SK-N-SH treated with all-trans-retinoic acid at 6 μM for 48 hours (cell line): ENCODE measurements at regions not wholly inside any gene's neighbourhood (a gene's known extent, or its start where the extent isn't known, plus 50 kb on each side); places are given as distances from the start of the nearest gene placed in this dataset.

Experiments
- ATAC-seq: fragments of 200-7000 bp; cut with Tn5 transposase; 3 replicates; pipeline ENCODE4 v1.9.1; 2020; ENCODE audit warnings: mild to moderate bottlenecking, moderate library complexity
- ARNTL ChIP-seq: fragments of 450-650 bp; formaldehyde crosslinking; IDR thresholded peaks from 2 replicates; pipeline ENCODE4 v1.5.0; 2020; ENCODE audit warnings: low read depth, mild to moderate bottlenecking, moderate library complexity, borderline replicate concordance
- BACH2 ChIP-seq: fragments of 250-450 bp; sonication (Bioruptor Pico); IDR thresholded peaks from 2 replicates; pipeline ENCODE4 v1.9.0; 2021; ENCODE audit warnings: mild to moderate bottlenecking, borderline replicate concordance
- CSDC2 ChIP-seq: fragments of 250-450 bp; sonication (Bioruptor Pico); IDR thresholded peaks from 2 replicates; pipeline ENCODE4 v1.5.0; 2020; ENCODE audit warnings: mild to moderate bottlenecking, moderate library complexity
- CSRNP3 ChIP-seq: fragments of 250-450 bp; sonication (Bioruptor Pico); IDR thresholded peaks from 2 replicates; pipeline ENCODE4 v1.5.1; 2021; ENCODE audit warnings: mild to moderate bottlenecking, moderate library complexity
- GLIS3 ChIP-seq: fragments of 250-450 bp; sonication (Bioruptor Pico); IDR thresholded peaks from 2 replicates; pipeline ENCODE4 v1.5.0; 2020; ENCODE audit warnings: mild to moderate bottlenecking, moderate library complexity
- OSR1 ChIP-seq: fragments of 250-450 bp; sonication (Bioruptor Pico); IDR thresholded peaks from 2 replicates; pipeline ENCODE4 v1.8.0; 2022; ENCODE audit warnings: moderate library complexity, mild to moderate bottlenecking, inconsistent platforms
- POU6F1 ChIP-seq: fragments of 250-450 bp; sonication (Bioruptor Pico); IDR thresholded peaks from 2 replicates; pipeline ENCODE4 v1.8.0; 2021; ENCODE audit warnings: low read depth, mild to moderate bottlenecking, moderate library complexity, borderline replicate concordance
- PPARA ChIP-seq: fragments of 250-450 bp; sonication (Bioruptor Pico); IDR thresholded peaks from 2 replicates; pipeline ENCODE4 v1.5.0; 2020; ENCODE audit warnings: mild to moderate bottlenecking, borderline replicate concordance
- RARB ChIP-seq: fragments of 250-450 bp; sonication (Bioruptor Pico); IDR thresholded peaks from 2 replicates; pipeline ENCODE4 v1.8.0; 2021; ENCODE audit warnings: mild to moderate bottlenecking, moderate library complexity
- SNAI2 ChIP-seq: fragments of 250-450 bp; sonication (Bioruptor Pico); IDR thresholded peaks from 2 replicates; pipeline ENCODE4 v1.5.0; 2020; ENCODE audit warnings: mild to moderate bottlenecking, moderate library complexity
- TCF4 ChIP-seq: fragments of 250-450 bp; sonication (Bioruptor Pico); IDR thresholded peaks from 2 replicates; pipeline ENCODE4 v1.8.0; 2021; ENCODE audit warnings: mild to moderate bottlenecking, moderate library complexity, borderline replicate concordance
- TOX ChIP-seq: fragments of 250-450 bp; sonication (Bioruptor Pico); IDR thresholded peaks from 2 replicates; pipeline ENCODE4 v1.8.0; 2021; ENCODE audit warnings: mild to moderate bottlenecking, moderate library complexity, borderline replicate concordance
- TSHZ2 ChIP-seq: fragments of 250-450 bp; sonication (Bioruptor Pico); IDR thresholded peaks from 2 replicates; pipeline ENCODE4 v1.5.0; 2020; ENCODE audit warnings: mild to moderate bottlenecking, moderate library complexity
- ZC3H10 ChIP-seq: fragments of 250-450 bp; sonication (Bioruptor Pico); IDR thresholded peaks from 2 replicates; pipeline ENCODE4 v1.5.1; 2021; ENCODE audit warnings: mild to moderate bottlenecking, moderate library complexity
- ZFP30 ChIP-seq: fragments of 450-650 bp; formaldehyde crosslinking; IDR thresholded peaks from 2 replicates; pipeline ENCODE4 v1.5.0; 2022; ENCODE audit warnings: mild to moderate bottlenecking, moderate library complexity
- ZNF565 ChIP-seq: fragments of 450-650 bp; formaldehyde crosslinking; conservative IDR thresholded peaks from 2 replicates; pipeline ENCODE4 v1.5.0; 2020; ENCODE audit warnings: low read depth, mild to moderate bottlenecking, moderate library complexity
- ZNF70 ChIP-seq: fragments of 450-650 bp; formaldehyde crosslinking; IDR thresholded peaks from 2 replicates; pipeline ENCODE4 v1.5.0; 2020; ENCODE audit warnings: mild to moderate bottlenecking, moderate library complexity
- TF ChIP-seq, protein P1 (sequence below): fragments of 250-450 bp; sonication (Bioruptor Pico); IDR thresholded peaks from 2 replicates; pipeline ENCODE4 v1.8.0; 2020; ENCODE audit warnings: mild to moderate bottlenecking, moderate library complexity, borderline replicate concordance
- TF ChIP-seq, protein P2 (sequence below): fragments of 250-450 bp; sonication (Bioruptor Pico); IDR thresholded peaks from 2 replicates; pipeline ENCODE4 v1.5.1; 2020; ENCODE audit warnings: low read depth, mild to moderate bottlenecking, moderate library complexity

- ATAC-seq = no peak
- no peak for TF ChIP-seq ZNF565 (CRISPR knock-in tag)
- TF ChIP-seq GLIS3 = no peak
- TF ChIP-seq RARB (CRISPR knock-in tag) = no peak
- TF ChIP-seq POU6F1 (CRISPR knock-in tag) = no peak
- TF ChIP-seq ZFP30 (CRISPR knock-in tag) = no peak
- TF ChIP-seq PPARA (CRISPR knock-in tag) = no peak
- TF ChIP-seq BACH2 (CRISPR knock-in tag) = no peak
- TF ChIP-seq, protein P1, sequence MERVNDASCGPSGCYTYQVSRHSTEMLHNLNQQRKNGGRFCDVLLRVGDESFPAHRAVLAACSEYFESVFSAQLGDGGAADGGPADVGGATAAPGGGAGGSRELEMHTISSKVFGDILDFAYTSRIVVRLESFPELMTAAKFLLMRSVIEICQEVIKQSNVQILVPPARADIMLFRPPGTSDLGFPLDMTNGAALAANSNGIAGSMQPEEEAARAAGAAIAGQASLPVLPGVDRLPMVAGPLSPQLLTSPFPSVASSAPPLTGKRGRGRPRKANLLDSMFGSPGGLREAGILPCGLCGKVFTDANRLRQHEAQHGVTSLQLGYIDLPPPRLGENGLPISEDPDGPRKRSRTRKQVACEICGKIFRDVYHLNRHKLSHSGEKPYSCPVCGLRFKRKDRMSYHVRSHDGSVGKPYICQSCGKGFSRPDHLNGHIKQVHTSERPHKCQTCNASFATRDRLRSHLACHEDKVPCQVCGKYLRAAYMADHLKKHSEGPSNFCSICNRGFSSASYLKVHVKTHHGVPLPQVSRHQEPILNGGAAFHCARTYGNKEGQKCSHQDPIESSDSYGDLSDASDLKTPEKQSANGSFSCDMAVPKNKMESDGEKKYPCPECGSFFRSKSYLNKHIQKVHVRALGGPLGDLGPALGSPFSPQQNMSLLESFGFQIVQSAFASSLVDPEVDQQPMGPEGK = no peak
- no peak for TF ChIP-seq TSHZ2 (CRISPR knock-in tag)
These were observed 314.7 kb upstream of the CNR1 start for GRCh38 chr6:88480816-88481215.

GRCh38 chr6:88477413-88477812 lies 311.3 kb upstream of the CNR1 start:
- TF ChIP-seq CSRNP3 (CRISPR knock-in tag) = no peak
- no peak for TF ChIP-seq ZNF70
- TF ChIP-seq TOX (CRISPR knock-in tag) = no peak
- TF ChIP-seq OSR1 = no peak
- no peak for TF ChIP-seq ZNF565 (CRISPR knock-in tag)
- TF ChIP-seq, protein P2, sequence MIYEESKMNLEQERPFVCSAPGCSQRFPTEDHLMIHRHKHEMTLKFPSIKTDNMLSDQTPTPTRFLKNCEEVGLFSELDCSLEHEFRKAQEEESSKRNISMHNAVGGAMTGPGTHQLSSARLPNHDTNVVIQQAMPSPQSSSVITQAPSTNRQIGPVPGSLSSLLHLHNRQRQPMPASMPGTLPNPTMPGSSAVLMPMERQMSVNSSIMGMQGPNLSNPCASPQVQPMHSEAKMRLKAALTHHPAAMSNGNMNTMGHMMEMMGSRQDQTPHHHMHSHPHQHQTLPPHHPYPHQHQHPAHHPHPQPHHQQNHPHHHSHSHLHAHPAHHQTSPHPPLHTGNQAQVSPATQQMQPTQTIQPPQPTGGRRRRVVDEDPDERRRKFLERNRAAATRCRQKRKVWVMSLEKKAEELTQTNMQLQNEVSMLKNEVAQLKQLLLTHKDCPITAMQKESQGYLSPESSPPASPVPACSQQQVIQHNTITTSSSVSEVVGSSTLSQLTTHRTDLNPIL (CRISPR knock-in tag) = no peak
- no peak for TF ChIP-seq ZC3H10 (CRISPR knock-in tag)
- TF ChIP-seq, protein P1 = no peak
- TF ChIP-seq CSDC2 (CRISPR knock-in tag) = no peak
- no peak for ATAC-seq

GRCh38 chr6:88476388-88476787 lies 310.2 kb upstream of the CNR1 start:
- no peak for ATAC-seq
- TF ChIP-seq ZNF70 = no peak
- TF ChIP-seq TCF4 = no peak
- no peak for TF ChIP-seq RARB (CRISPR knock-in tag)
- no peak for TF ChIP-seq BACH2 (CRISPR knock-in tag)
- no peak for TF ChIP-seq ZFP30 (CRISPR knock-in tag)

DNA sequence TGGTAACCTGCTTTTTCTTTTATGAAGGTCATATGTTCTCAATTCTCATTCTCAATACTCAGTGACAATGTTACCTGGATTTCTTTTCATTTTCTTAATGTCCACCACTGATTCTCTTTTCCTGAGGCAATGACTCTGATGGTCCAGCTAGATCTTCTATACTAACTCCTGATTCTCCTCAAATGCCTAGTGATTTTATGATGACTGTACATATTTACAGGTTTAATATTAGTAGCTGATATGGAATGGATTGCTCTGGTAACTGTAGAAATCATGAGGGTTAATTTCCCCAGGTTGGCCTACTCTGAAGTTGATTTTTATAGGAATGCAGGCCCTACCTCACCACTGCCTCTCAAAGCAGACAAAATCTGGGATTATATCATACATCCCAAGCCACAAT lies 308.6 kb upstream of the CNR1 start:
- ATAC-seq = no peak
- TF ChIP-seq TCF4 = no peak
- no peak for TF ChIP-seq RARB (CRISPR knock-in tag)
- no peak for TF ChIP-seq TSHZ2 (CRISPR knock-in tag)
- no peak for TF ChIP-seq PPARA (CRISPR knock-in tag)
- TF ChIP-seq ARNTL (CRISPR knock-in tag) = no peak
- no peak for TF ChIP-seq SNAI2 (CRISPR knock-in tag)
- TF ChIP-seq, protein P1 = no peak
